Left lung (tissue), 4 donors: ENCODE measurements at regions not wholly inside any gene's neighbourhood (a gene's known extent, or its start where the extent isn't known, plus 50 kb on each side); places are given as distances from the start of the nearest gene placed in this dataset.

Experiments used
- ATAC-seq: fragments of 200-7000 bp; cut with Tn5 transposase; one replicate; pipeline ENCODE4 v1.9.1; 2020; ENCODE audit warnings: moderate library complexity
- DNase-seq, 4 donors: peaks; one replicate each; pipeline ENCODE4 v3.0.0-alpha.2; 2013 to 2020
- H3K27ac ChIP-seq, 2 donors: fragments of 200-600 bp; sonication (generic) in 1 of 2; one replicate each; pipeline versions ENCODE4 v1.5.0 to v1.8.0; 2020 to 2021
- H3K27me3 ChIP-seq, 2 donors: fragments of 200-600 bp; sonication (generic) in 1 of 2; one replicate each; pipeline versions ENCODE4 v1.5.0 to v1.8.0; 2020 to 2021
- H3K36me3 ChIP-seq, 2 donors: fragments of 200-600 bp; sonication (generic) in 1 of 2; one replicate each; pipeline versions ENCODE4 v1.5.0 to v1.8.0; 2020 to 2021
- H3K4me1 ChIP-seq, 2 donors: fragments of 200-600 bp; one replicate each; pipeline ENCODE4 v1.8.0; 2021
- H3K4me3 ChIP-seq, 2 donors: fragments of 200-600 bp; sonication (generic) in 1 of 2; one replicate each; pipeline versions ENCODE4 v1.5.0 to v1.8.0; 2020 to 2021; ENCODE audit warnings: mild to moderate bottlenecking in 1 of 2
- H3K9me3 ChIP-seq, 2 donors: fragments of 200-600 bp; sonication (generic) in 1 of 2; one replicate each; pipeline versions ENCODE4 v1.5.0 to v1.8.0; 2020 to 2021
- intact Hi-C, 2 donors: fragments of 100-400 bp; cut with DNase I; formaldehyde crosslinking; loops; one replicate each; pipeline versions ENCODE4 v1.11.2 to v1.14.2; 2022
- TF ChIP-seq, protein P1 (sequence below), 2 donors: fragments of 200-600 bp; sonication (generic) in 1 of 2; IDR thresholded peaks; one replicate each; pipeline versions ENCODE4 v1.5.0 to v1.8.0; 2021; ENCODE audit warnings: antibody characterized with exemption in 2 of 2
- donor health status: DM: no; HTN: yes; CAD: no.
- donor health status: DM: no; HTN: no; CAD: no.

DNA sequence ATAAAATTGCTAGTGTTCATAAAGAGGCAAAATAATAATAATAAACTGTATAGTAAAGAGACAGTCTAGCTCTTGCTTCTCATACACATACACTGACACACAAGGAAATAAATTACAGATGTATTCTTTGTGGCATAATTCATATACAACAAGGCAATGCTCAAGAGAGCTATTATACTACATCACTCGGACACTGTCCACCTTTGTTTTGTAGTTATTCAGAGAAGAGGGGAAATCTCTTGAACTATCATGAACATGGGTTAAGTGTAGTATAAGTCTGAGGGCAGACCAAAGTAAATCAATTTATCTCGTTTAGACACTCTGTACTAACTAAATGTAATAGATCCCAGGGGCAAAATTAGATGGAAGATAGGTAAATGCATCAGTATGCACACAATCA is 72.7 kb upstream of the PHIP start:
- no peaks in the 10 kb centered on the region for H3K4me1 ChIP-seq
- intact Hi-C loops: no loop called here
- no peak for ATAC-seq
- no peak for DNase-seq
- no peak overlapping the region for H3K4me3 ChIP-seq
- no peaks in the 10 kb centered on the region for H3K27me3 ChIP-seq
- H3K27ac ChIP-seq: no peak overlapping the region
- H3K36me3 ChIP-seq: no peaks in the 10 kb centered on the region
- no peaks in the 10 kb centered on the region for H3K9me3 ChIP-seq
- TF ChIP-seq, protein P1, sequence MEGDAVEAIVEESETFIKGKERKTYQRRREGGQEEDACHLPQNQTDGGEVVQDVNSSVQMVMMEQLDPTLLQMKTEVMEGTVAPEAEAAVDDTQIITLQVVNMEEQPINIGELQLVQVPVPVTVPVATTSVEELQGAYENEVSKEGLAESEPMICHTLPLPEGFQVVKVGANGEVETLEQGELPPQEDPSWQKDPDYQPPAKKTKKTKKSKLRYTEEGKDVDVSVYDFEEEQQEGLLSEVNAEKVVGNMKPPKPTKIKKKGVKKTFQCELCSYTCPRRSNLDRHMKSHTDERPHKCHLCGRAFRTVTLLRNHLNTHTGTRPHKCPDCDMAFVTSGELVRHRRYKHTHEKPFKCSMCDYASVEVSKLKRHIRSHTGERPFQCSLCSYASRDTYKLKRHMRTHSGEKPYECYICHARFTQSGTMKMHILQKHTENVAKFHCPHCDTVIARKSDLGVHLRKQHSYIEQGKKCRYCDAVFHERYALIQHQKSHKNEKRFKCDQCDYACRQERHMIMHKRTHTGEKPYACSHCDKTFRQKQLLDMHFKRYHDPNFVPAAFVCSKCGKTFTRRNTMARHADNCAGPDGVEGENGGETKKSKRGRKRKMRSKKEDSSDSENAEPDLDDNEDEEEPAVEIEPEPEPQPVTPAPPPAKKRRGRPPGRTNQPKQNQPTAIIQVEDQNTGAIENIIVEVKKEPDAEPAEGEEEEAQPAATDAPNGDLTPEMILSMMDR (IDR thresholded peaks at IDR 0.05): no peak

DNA sequence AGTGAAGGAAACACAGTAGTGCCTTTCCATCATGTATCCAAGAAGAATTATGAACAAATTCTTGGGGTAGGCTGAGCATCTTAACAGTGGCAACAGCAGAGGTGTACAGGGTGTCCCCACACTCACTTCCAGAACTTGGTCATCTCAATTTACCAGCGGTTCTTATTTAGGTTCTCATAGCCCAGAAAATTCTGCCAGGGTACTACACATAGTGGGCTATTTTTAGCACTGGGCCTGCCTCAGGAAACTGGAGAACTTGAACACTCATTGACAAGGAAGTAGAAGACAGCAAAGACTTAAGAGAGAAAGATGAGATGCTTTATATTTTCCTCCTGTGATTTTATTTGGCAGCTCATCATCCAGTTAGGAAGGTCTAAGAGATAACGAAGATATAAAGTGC is 71.8 kb upstream of the PHIP start:
- ATAC-seq: no peak
- no peaks in the 10 kb centered on the region for H3K9me3 ChIP-seq
- H3K27me3 ChIP-seq: no peaks in the 10 kb centered on the region
- no peak for DNase-seq
- no peak overlapping the region for H3K27ac ChIP-seq
- TF ChIP-seq, protein P1 (IDR thresholded peaks at IDR 0.05): no peak
- intact Hi-C loops: no loop called here
- no peak overlapping the region for H3K4me3 ChIP-seq
- H3K36me3 ChIP-seq: no peaks in the 10 kb centered on the region
- H3K4me1 ChIP-seq: no peaks in the 10 kb centered on the region

DNA sequence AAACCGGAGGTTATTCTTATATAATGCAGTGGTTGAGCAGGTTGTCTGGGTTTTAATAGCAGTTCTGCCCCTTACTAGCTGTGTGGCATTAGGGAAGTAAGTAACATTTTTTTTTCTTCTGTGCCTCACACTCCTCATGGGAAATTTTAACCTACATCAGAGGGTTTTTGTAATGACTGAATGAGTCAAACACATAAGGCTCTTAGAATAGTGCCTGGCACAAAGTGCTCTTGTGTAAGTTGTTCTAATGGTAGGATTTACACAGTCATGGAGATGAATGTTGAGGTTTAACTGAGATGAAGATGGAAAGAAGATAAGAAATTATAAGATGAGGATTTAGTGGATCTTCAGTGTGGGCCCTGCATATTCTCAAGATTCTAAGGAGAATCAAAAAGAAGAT is 68.4 kb upstream of the PHIP start:
- ATAC-seq: no peak
- DNase-seq: no peak
- no peaks in the 10 kb centered on the region for H3K4me1 ChIP-seq
- intact Hi-C loops: no loop called here
- H3K27ac ChIP-seq: no peak overlapping the region
- H3K27me3 ChIP-seq: no peaks in the 10 kb centered on the region
- no peaks in the 10 kb centered on the region for H3K36me3 ChIP-seq
- H3K9me3 ChIP-seq: no peaks in the 10 kb centered on the region
- H3K4me3 ChIP-seq: no peak overlapping the region
- TF ChIP-seq, protein P1 (IDR thresholded peaks at IDR 0.05): no peak

DNA sequence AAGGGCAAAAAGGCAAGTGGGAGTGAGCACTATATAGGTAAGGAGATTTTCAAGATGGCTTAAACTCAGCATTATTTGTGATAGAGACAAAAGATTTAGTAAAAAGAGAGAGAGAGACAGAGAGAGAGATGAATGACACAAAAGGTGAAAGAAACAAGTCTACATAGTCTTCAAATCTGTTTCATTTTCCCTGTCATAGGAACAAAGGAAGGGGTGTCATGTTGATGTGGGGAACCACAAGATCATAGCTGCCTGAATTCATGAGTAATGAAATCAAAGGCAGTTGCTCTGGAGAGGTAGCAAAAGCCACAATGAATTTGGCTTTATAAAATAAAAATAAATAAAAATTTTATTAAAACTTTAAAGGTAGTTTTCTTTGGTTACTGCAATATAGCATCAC is 67.2 kb upstream of the PHIP start:
- H3K27ac ChIP-seq: no peak overlapping the region
- H3K4me1 ChIP-seq: no peaks in the 10 kb centered on the region
- H3K36me3 ChIP-seq: no peaks in the 10 kb centered on the region
- DNase-seq: no peak
- intact Hi-C loops: no loop called here
- H3K9me3 ChIP-seq: no peaks in the 10 kb centered on the region
- ATAC-seq: no peak
- no peak overlapping the region for H3K4me3 ChIP-seq
- TF ChIP-seq, protein P1 (IDR thresholded peaks at IDR 0.05): no peak
- H3K27me3 ChIP-seq: no peaks in the 10 kb centered on the region

DNA sequence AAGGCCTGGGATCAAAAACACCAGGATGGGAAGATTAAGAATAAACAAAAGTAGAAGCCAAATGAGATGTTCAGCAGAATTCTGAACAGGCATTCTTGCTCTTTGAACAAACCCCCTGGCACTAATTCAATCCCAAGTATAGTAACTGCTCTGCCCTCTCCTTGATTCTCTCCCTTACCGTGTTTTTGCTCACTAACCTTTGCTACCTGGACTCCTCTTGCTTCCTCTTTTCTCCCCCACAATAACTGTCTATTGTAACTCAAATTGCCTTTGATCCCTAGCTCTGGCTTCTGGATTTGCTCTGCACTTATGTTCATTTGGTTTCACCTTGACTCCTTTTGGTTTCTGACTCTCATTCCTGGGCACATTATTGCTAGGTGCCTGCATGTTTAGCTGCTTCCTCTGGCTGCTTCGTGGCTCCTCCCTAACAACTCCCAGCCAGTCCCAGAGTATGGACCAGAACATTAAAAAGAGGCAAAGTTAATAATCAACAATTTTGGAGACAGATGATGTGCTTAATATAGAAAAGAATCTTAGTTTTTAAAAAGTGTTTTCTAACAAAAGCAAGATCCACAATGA is 65.4 kb upstream of the PHIP start:
- Histone ChIP-seq H3K4me3 (no peak overlapping the region), H3K27me3 (no peaks in the 10 kb centered on the region), H3K27ac (no peak overlapping the region), H3K4me1 (no peaks in the 10 kb centered on the region), H3K9me3 (no peaks in the 10 kb centered on the region), H3K36me3 (no peaks in the 10 kb centered on the region)
- TF ChIP-seq, protein P1 (IDR thresholded peaks at IDR 0.05): no peak
- no peak for DNase-seq
- no peak for ATAC-seq
- intact Hi-C loops: no loop called here
